Neuronal stem cell (in vitro differentiated cells): ENCODE measurements at regions not wholly inside any gene's neighbourhood (a gene's known extent, or its start where the extent isn't known, plus 50 kb on each side); places are given as distances from the start of the nearest gene placed in this dataset.

Experiments
- DNase-seq: peaks from one replicate; pipeline ENCODE4 v3.0.0-alpha.2; 2013; ENCODE audit warnings: low spot score
- H2AFZ ChIP-seq: one replicate; pipeline ENCODE4 v1.6.1; 2013; ENCODE audit warnings: mild to moderate bottlenecking, low read length, inconsistent platforms
- H2AK5ac ChIP-seq: 2 replicates; pipeline ENCODE4 v1.6.1; 2013; ENCODE audit warnings: low read depth, mild to moderate bottlenecking, inconsistent platforms, low read length, moderate library complexity, mixed read lengths
- H2BK120ac ChIP-seq: 2 replicates; pipeline ENCODE4 v1.6.1; 2013; ENCODE audit warnings: low read depth, mild to moderate bottlenecking, inconsistent platforms, low read length, moderate library complexity, mixed read lengths
- H2BK12ac ChIP-seq: one replicate; pipeline ENCODE4 v1.6.1; 2013; ENCODE audit warnings: low read length, inconsistent platforms
- H2BK15ac ChIP-seq: 2 replicates; pipeline ENCODE4 v1.6.1; 2013; ENCODE audit warnings: mild to moderate bottlenecking, low read length, inconsistent platforms, mixed read lengths
- H2BK5ac ChIP-seq: one replicate; pipeline ENCODE4 v1.6.1; 2013; ENCODE audit warnings: inconsistent platforms, mild to moderate bottlenecking, low read length, moderate library complexity
- H3K14ac ChIP-seq: one replicate; pipeline ENCODE4 v1.6.1; 2013; ENCODE audit warnings: low read length, inconsistent platforms
- H3K18ac ChIP-seq: 2 replicates; pipeline ENCODE4 v1.6.1; 2013; ENCODE audit warnings: low read length, inconsistent platforms
- H3K23ac ChIP-seq: 2 replicates; pipeline ENCODE4 v1.6.1; 2013; ENCODE audit warnings: low read depth, mild to moderate bottlenecking, mixed read lengths, low read length, inconsistent platforms; ENCODE audit not compliant: poor library complexity
- H3K27ac ChIP-seq: replicated peaks from 3 replicates; pipeline ENCODE4 v1.5.1; 2013; ENCODE audit warnings: low read length, inconsistent platforms
- H3K27me3 ChIP-seq, 3 experiments: 2 replicates each; pipeline ENCODE4 v1.6.1; 2013; ENCODE audit warnings: low read length in 3 of 3, mild to moderate bottlenecking in 2 of 3, inconsistent platforms in 1 of 3, low read depth in 1 of 3, mixed read lengths in 1 of 3, moderate library complexity in 1 of 3; ENCODE audit not compliant: control insufficient read depth in 3 of 3, insufficient read depth in 3 of 3
- H3K36me3 ChIP-seq, 2 donors: replicated peaks in 1 of 2; 2 replicates each; pipeline ENCODE4 v1.6.1; 2013; ENCODE audit warnings: low read length in 2 of 2; ENCODE audit not compliant: control insufficient read depth in 2 of 2, insufficient read depth in 2 of 2
- H3K4ac ChIP-seq: 2 replicates; pipeline ENCODE4 v1.6.1; 2013; ENCODE audit warnings: inconsistent platforms, mild to moderate bottlenecking, low read length, moderate library complexity
- H3K4me1 ChIP-seq, 2 donors: 1 replicate in 1 of 2; 2 replicates in 1 of 2; pipeline ENCODE4 v1.6.1; 2013; ENCODE audit warnings: low read length in 2 of 2, low read depth in 1 of 2; ENCODE audit not compliant: control insufficient read depth in 2 of 2, insufficient read depth in 1 of 2
- H3K4me2 ChIP-seq: one replicate; pipeline ENCODE4 v1.6.1; 2013; ENCODE audit warnings: mild to moderate bottlenecking, low read length, inconsistent platforms; ENCODE audit not compliant: insufficient read depth, poor library complexity, severe bottlenecking
- H3K4me3 ChIP-seq, 2 donors: 2 replicates each; pipeline ENCODE4 v1.5.1; 2013; ENCODE audit warnings: low read length in 2 of 2, mild to moderate bottlenecking in 2 of 2, inconsistent platforms in 1 of 2, moderate library complexity in 1 of 2
- H3K79me1 ChIP-seq: one replicate; pipeline ENCODE4 v1.6.1; 2013; ENCODE audit warnings: low read depth, mild to moderate bottlenecking, inconsistent platforms, low read length, moderate library complexity
- H3K9ac ChIP-seq: one replicate; pipeline ENCODE4 v1.6.1; 2013; ENCODE audit warnings: mild to moderate bottlenecking, low read depth, low read length, inconsistent platforms; ENCODE audit not compliant: poor library complexity
- H3K9me3 ChIP-seq, 2 donors: replicated peaks in 1 of 2; 2 replicates each; pipeline versions ENCODE3 to v1.6.1; 2013; ENCODE audit warnings: low read length in 2 of 2, mild to moderate bottlenecking in 2 of 2, inconsistent platforms in 1 of 2, low read depth in 1 of 2, mixed read lengths in 1 of 2, moderate library complexity in 1 of 2; ENCODE audit not compliant: control insufficient read depth in 2 of 2, insufficient read depth in 1 of 2
- H4K8ac ChIP-seq: one replicate; pipeline ENCODE4 v1.6.1; 2013; ENCODE audit warnings: low read depth, mild to moderate bottlenecking, inconsistent platforms, low read length, moderate library complexity
- H4K91ac ChIP-seq: one replicate; pipeline ENCODE4 v1.6.1; 2013; ENCODE audit warnings: low read length, low read depth, mild to moderate bottlenecking, inconsistent platforms; ENCODE audit not compliant: poor library complexity
- WGBS, 2 donors: extraction: QIAGEN DNeasy Blood & Tissue Kit; methylation state at CpG; one replicate each; pipeline ENCODE4 v1.1.7; 2013; ENCODE audit warnings: missing lambda C conversion rate in 2 of 2, mixed read lengths in 1 of 2; ENCODE audit not compliant: insufficient read length in 2 of 2, insufficient replicate concordance in 1 of 2; ENCODE audit errors: extremely low coverage in 2 of 2; 5-methylcytosine and 5-hydroxymethylcytosine counted together

DNA sequence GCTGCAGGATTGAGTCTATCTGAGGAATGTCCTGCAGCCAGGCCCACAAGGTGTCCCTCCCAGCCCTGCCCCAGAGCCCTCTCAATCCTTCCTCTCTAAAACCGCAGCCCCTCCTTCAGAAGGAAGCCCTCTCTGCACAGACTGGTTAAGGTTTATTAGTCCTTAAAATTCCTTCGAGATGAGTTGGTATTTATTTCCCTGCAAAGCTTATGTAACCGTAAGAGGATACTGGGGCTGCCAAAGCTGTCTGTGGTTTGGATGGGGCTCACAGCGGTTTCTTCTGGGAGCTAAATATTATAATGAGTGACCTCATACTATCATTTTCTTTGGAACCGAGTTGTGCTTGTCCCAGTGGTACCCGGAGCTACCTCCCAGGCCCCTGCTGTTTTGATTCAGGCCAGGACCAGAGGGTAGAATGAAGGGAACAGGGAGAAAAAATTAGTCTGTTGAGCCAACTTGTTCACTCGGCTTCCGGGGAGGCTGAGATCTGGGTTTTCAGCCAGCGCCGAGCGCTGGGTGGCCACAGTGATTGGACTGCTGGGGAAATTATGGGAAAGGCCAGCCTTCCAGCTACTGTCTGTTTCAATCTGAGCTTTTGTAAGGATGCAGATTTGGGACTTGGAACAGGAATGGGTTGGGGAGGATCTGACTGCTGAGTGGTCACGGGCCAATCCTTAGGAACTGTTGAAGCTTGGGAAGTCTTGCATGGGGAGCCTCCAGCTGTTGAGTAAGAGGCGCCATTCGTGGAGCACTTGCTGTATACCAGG lies 107.5 kb downstream of the NDFIP1 start:
- Histone ChIP-seq H3K4ac (no peak overlapping the region), H3K27me3 (no peaks in the 10 kb centered on the region), H2BK12ac (no peak overlapping the region), H2BK15ac (no peak overlapping the region), H3K4me1 (peaks cover 2 to 12% of the 10 kb centered on the region in 2 donors), H2AK5ac (no peak overlapping the region), H3K4me2 (no peak overlapping the region), H2BK5ac (no peak overlapping the region), H3K9ac (no peak overlapping the region), H4K91ac (no peak overlapping the region), H2BK120ac (no peak overlapping the region), H3K14ac (no peak overlapping the region), H4K8ac (no peak overlapping the region), H3K36me3 (no peaks in the 10 kb centered on the region), H2AFZ (peak overlapping the region; percentile 58), H3K27ac (no peak overlapping the region), H3K79me1 (no peaks in the 10 kb centered on the region), H3K9me3 (no peaks in the 10 kb centered on the region), H3K18ac (no peak overlapping the region), H3K23ac (no peak overlapping the region), H3K4me3 (no peak overlapping the region)
- no CpG with 5 or more reads among the region's 14 CpGs for WGBS, 2 donors
- no peak for DNase-seq

DNA sequence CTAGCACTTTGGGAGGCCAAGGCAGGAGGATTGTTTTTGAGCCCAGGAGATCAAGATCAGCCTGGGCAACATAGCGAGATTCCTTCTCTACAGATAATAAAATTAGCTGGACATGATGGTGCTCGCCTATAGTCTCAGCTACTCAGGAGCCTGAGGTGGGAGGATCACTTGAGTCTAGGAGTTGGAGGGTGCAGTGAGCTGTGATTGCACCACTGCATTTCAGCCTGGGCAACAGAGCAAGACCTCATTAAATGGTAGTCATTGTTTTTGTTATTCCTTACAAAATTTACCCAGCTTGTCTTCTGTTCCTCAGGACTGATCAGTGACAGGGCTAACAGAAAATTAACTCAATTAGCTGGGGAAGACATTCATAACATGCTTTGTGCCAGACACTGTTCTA lies 104.5 kb downstream of the NDFIP1 start:
- H3K79me1 ChIP-seq: no peaks in the 10 kb centered on the region
- H3K27me3 ChIP-seq: no peaks in the 10 kb centered on the region
- H3K23ac ChIP-seq: no peak overlapping the region
- no peak overlapping the region for H2BK12ac ChIP-seq
- no peak overlapping the region for H2BK120ac ChIP-seq
- H4K91ac ChIP-seq: no peak overlapping the region
- H3K9me3 ChIP-seq: no peaks in the 10 kb centered on the region
- H4K8ac ChIP-seq: no peak overlapping the region
- H3K4me3 ChIP-seq: no peak overlapping the region
- H3K4me2 ChIP-seq: no peak overlapping the region
- WGBS, 2 donors: no CpG with 5 or more reads among the region's 2 CpGs
- no peak overlapping the region for H2BK5ac ChIP-seq
- H2BK15ac ChIP-seq: no peak overlapping the region
- no peaks in the 10 kb centered on the region for H3K36me3 ChIP-seq
- no peak overlapping the region for H3K18ac ChIP-seq
- no peak overlapping the region for H2AFZ ChIP-seq
- H3K27ac ChIP-seq: no peak overlapping the region
- H2AK5ac ChIP-seq: no peak overlapping the region
- peaks cover 2 to 6% of the 10 kb centered on the region in 2 donors for H3K4me1 ChIP-seq
- no peak for DNase-seq
- H3K4ac ChIP-seq: no peak overlapping the region
- no peak overlapping the region for H3K14ac ChIP-seq
- no peak overlapping the region for H3K9ac ChIP-seq

GRCh38 chr5:142211918-142212317 lies 103.3 kb downstream of the NDFIP1 start:
- Histone ChIP-seq H3K27ac (no peak overlapping the region), H4K8ac (no peak overlapping the region), H2BK15ac (no peak overlapping the region), H3K23ac (no peak overlapping the region), H3K79me1 (no peaks in the 10 kb centered on the region), H3K4me1 (peaks cover 2 to 6% of the 10 kb centered on the region in 2 donors), H3K36me3 (no peaks in the 10 kb centered on the region), H2BK120ac (no peak overlapping the region), H2BK5ac (no peak overlapping the region), H4K91ac (no peak overlapping the region), H2AFZ (no peak overlapping the region), H3K27me3 (no peaks in the 10 kb centered on the region), H2AK5ac (no peak overlapping the region), H3K9ac (no peak overlapping the region), H3K4me3 (no peak overlapping the region), H2BK12ac (no peak overlapping the region), H3K4me2 (no peak overlapping the region), H3K18ac (no peak overlapping the region), H3K14ac (no peak overlapping the region), H3K4ac (no peak overlapping the region), H3K9me3 (no peaks in the 10 kb centered on the region)
- no peak for DNase-seq
- no CpG with 5 or more reads among the region's 3 CpGs for WGBS, 2 donors

DNA sequence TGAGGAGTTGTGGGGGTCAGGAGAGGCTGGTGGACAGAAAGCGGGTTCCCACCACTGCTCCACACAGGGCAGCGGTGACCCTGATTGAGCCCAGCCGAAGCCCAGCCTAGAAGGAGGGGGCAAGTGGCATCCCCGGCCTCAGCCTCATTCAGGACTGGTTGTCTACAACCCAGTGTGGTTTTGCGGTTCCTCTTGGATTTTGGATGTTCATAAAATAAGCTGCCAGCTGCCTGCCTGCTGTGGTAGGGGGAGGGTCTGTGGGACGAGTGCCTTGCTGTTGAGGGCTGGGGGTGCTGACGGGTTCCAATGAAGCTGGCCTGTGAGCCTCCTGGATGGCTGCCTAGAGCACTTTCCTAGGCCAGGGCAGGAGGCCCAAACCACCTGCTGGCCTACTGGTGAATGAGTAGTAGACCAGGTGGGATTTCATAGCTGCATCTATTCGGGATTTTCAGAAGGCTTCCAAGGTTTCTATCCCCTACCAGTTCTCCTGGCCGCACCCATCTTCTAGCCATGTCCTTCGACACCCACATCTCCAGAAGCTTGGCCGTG lies 102.4 kb downstream of the NDFIP1 start:
- H2AK5ac ChIP-seq: peak overlapping the region; percentile 11

More for the DNA sequence above, 102.4 kb downstream of the NDFIP1 start:
- H3K9me3 ChIP-seq: no peaks in the 10 kb centered on the region
- H3K36me3 ChIP-seq: no peaks in the 10 kb centered on the region
- no peak overlapping the region for H3K4ac ChIP-seq
- no CpG with 5 or more reads among the region's 11 CpGs for WGBS, 2 donors
- no peak overlapping the region for H3K18ac ChIP-seq
- H3K9ac ChIP-seq: no peak overlapping the region
- H4K91ac ChIP-seq: no peak overlapping the region
- H2AFZ ChIP-seq: no peak overlapping the region
- H3K23ac ChIP-seq: no peak overlapping the region
- no peaks in the 10 kb centered on the region for H3K27me3 ChIP-seq
- no peak overlapping the region for H4K8ac ChIP-seq
- H2BK12ac ChIP-seq: no peak overlapping the region
- H3K14ac ChIP-seq: no peak overlapping the region
- DNase-seq: no peak
- no peaks in the 10 kb centered on the region for H3K79me1 ChIP-seq
- no peak overlapping the region for H3K4me3 ChIP-seq
- H2BK5ac ChIP-seq: no peak overlapping the region
- H3K27ac ChIP-seq: no peak overlapping the region
- H2BK120ac ChIP-seq: no peak overlapping the region
- no peak overlapping the region for H2BK15ac ChIP-seq
- peaks cover 0 to under 1% of the 10 kb centered on the region in 2 donors for H3K4me1 ChIP-seq
- H3K4me2 ChIP-seq: no peak overlapping the region
